ENCODE measurements at regions not wholly inside any gene's neighbourhood (a gene's known extent, or its start where the extent isn't known, plus 50 kb on each side); places are given as distances from the start of the nearest gene placed in this dataset.

GRCh38 chr2:217392930-217393584, 533.2 kb upstream of the TNP1 start (continued):
- TF ChIP-seq CEBPZ (IDR thresholded peaks at IDR 0.05; ENCODE audit: low read depth, low read length) (no peak), FOS (IDR thresholded peaks at IDR 0.05; ENCODE audit: borderline replicate concordance, extremely low read depth, insufficient read length) (no peak), SMARCA5 (IDR thresholded peaks at IDR 0.05) (no peak)
- TF ChIP-seq, protein P1, sequence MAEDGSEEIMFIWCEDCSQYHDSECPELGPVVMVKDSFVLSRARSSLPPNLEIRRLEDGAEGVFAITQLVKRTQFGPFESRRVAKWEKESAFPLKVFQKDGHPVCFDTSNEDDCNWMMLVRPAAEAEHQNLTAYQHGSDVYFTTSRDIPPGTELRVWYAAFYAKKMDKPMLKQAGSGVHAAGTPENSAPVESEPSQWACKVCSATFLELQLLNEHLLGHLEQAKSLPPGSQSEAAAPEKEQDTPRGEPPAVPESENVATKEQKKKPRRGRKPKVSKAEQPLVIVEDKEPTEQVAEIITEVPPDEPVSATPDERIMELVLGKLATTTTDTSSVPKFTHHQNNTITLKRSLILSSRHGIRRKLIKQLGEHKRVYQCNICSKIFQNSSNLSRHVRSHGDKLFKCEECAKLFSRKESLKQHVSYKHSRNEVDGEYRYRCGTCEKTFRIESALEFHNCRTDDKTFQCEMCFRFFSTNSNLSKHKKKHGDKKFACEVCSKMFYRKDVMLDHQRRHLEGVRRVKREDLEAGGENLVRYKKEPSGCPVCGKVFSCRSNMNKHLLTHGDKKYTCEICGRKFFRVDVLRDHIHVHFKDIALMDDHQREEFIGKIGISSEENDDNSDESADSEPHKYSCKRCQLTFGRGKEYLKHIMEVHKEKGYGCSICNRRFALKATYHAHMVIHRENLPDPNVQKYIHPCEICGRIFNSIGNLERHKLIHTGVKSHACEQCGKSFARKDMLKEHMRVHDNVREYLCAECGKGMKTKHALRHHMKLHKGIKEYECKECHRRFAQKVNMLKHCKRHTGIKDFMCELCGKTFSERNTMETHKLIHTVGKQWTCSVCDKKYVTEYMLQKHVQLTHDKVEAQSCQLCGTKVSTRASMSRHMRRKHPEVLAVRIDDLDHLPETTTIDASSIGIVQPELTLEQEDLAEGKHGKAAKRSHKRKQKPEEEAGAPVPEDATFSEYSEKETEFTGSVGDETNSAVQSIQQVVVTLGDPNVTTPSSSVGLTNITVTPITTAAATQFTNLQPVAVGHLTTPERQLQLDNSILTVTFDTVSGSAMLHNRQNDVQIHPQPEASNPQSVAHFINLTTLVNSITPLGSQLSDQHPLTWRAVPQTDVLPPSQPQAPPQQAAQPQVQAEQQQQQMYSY (CRISPR knock-in tag; IDR thresholded peaks at IDR 0.05): no peak

Data from GM12878 (cell line).